NCI-H2196 treated with DMSO at 0.1 percent for 48 hours (cell line): ENCODE measurements at regions not wholly inside any gene's neighbourhood (a gene's known extent, or its start where the extent isn't known, plus 50 kb on each side); places are given as distances from the start of the nearest gene placed in this dataset.

ENCODE experiments used
- DNase-seq: peaks from one replicate; lab custom pipeline; 2025; ENCODE audit not compliant: unreplicated experiment; lab: John Stamatoyannopoulos, UW

DNA sequence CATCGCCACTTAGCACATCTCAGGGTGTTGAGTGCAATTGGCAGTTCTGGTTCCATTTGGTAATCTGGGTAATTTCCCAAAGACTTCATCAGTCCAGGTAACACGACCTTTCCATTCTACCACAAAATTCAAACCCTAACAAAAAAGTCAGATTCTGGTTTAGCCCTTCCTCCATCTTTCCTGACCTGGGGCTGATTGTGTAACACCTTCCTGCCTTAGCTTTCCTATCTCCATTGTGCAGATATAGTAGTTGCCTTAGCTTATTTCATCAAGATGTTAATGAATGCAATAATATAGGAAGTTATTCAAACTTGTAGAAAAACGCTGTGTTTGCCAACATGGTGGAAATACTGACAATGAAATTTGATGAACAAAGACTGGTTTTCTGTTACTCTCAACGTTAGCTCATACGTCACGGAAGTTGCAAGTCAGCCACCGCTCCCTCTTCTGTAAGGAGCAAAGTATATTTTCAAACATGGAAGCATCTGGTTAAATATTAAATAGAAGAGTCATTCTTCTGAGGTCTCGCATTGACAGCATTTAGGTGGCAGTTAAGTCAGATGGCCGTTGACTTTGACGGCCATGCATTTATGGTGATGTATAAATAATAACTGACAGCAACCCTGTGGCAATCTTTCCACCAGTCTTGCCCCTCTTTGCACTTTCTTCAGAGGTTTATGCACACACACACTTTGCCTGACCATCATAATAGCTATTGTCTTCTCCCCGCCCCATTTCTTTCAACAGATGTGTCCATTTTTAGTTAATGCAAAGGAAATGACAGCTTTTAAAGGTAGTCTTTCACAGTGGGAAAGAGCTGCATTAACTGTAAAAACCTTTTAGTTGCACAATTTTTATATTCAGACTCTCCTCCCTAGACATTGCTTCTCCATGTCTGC, 205.1 kb upstream of the BMPER start:
- DNase-seq: no peak

DNA sequence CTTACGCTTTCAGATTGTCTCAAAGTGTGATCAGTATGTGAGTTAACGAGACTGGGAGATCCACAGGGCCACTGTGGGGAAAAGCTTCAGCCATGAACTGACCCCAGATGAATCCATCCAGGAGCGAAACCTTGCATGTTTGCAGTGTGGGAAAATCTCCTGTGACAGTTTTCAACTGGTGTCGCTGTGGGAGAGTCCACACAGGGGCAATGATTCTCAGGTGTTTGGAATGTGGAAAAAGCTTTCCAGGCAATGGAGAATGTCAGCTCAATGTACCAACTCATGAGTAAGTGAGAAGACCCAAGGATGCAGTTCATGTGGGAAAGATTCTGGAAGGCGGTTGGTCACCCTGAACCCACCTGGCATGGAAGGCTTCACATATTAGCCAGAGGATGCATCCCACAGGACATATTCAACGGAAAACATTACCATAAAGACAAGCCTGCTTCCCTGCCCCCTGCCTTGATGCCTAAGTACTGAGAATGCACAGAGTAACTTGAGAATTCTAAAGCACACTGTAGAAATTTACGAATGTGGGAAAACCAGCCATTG, 204.1 kb upstream of the BMPER start:
- DNase-seq: no peak

DNA sequence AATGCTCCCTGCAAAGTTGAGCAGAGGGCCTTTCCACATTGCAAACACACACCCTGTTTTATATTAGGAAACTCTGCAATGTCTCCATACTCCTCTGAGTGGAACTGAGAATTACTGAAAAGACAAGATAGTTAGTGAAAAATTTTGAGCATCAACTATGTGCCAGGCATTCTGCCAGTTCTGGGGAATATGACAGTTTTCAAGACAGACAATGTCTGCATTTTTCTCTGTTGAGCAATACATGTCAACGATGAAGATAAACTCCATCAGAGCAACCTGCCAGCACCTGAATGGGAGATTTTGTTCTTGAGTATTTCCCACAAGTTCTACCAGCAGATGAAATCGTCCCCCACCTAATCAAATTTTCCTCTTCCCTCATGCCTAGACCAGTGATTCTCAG, 203.4 kb upstream of the BMPER start:
- DNase-seq: no peak

- DNase-seq: no peak
These were observed 202.8 kb upstream of the BMPER start for GRCh38 chr7:33702514-33703054.

DNA sequence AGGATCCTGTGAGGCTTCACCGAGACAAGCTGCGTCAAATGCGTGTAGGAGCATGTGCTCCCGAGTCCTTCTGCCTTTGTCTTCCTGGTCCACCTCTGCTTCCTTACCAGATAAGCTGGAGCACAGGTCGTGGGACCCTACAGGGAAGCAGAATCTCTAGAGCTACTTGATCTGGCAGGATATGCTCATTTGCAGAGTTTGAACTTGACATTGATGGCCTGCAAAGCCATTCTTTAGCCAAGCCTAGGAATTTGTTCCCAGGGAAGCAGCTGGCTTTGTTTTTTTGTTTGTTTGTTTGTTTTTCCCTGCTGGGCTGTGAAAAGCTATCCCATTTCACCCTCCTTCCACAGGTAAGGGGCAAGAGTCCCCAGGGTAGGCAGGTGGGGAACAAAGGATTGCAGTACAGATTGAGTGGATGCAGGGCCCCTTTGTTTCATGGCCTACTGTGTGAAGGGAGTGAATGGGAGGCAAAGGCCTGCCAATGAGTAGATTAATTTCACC, 200.0 kb upstream of the BMPER start:
- no peak for DNase-seq

GRCh38 chr7:33706186-33706585, 199.2 kb upstream of the BMPER start:
- no peak for DNase-seq

DNA sequence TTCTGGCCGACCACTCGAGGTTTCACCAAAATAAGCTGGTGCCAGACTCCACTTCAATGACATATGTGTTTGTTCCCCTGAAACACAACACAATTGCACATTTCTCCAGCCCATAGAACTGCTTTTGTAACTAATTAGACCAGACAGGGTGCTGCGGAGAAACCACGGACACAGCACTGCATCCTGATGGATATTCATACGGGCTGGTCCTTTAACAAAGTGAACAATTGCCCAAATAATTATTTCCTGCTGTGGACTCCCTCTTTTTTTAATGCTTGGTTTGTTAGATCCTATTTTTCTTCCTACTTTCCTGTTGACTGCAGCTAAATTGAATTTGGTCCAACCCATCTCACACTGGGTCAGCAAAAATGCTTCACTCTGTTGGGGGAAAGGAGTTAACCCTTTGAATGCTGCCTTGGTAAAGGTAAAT, 198.6 kb upstream of the BMPER start:
- no peak for DNase-seq

GRCh38 chr7:33707427-33707826, 197.9 kb upstream of the BMPER start:
- DNase-seq: no peak

DNA sequence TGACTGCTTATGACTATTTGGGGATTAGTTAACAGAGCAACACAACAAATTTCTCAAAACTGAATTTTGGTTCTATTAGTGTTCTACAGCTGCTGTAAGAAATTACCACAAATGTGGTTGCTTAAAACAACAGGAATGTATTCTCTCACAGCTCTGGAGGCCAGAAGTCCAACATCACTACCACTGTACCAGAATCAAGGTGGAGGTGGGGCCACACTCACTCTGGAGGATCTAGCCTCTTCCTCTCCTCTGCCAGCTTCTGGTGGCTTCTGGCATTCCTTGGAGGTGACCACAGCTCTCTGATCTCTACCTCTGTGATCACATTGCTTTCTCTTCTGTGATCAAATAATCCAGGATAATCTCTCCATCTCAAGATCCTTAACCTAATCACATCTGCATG, 194.7 kb upstream of the BMPER start:
- DNase-seq: no peak

DNA sequence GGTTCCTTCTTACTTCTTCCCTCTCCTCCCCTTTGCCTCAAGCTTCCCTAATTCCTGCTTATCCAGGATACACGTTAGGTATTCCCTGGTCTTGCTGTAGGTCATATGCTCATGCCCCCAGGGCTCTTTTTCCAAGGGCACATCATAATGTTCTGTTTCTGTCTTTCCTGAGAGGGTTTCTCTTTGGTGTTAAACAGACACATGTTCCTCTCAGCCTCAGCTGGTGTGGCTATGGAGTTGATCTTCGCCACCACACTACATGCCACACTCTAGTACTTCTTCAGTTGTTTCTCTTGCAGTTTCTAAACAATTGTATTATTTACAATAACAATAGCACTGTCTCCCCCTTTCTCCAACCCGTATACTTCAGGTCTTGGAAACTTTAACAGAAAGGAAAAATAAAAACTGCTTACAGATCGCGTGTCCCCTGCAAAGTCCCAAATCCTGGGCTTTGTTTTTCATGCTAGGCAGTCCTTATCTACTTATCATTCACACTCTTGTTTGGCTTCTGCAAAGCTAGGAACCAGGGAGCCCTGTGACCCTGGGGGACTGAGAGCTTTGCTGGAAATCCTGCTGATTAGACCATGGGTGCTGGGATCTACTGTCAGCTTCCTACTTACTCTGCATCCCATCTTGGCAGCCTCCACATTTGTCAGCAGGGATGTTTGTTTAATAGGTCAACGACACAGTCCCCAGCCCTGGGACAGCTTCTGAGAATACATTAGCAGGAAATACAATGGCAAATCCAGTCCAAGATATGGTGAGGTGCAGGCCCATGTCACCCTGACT, 193.9 kb upstream of the BMPER start:
- no peak for DNase-seq

DNA sequence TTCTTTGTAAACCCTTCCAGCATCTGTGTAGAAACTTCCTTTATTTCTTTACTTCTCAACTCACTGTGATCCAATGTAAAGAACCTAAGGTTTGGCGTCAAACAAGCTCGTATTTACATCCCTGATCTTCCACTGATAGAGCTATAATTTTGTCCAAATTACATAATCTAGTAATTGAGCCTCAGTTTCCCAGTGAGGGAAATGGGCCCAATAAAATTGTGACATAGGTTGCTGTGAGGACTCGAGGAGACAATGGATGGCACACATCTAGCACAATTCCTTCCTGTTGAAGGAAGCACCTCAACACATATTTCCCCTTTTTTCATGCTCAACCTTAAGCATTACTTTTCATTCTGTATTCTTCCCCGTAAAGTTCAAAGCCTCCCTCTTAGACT, 193.3 kb upstream of the BMPER start:
- no peak for DNase-seq

GRCh38 chr7:33714208-33714607, 191.1 kb upstream of the BMPER start:
- no peak for DNase-seq

- no peak for DNase-seq
These were observed 188.5 kb upstream of the BMPER start for GRCh38 chr7:33716581-33717477.

DNA sequence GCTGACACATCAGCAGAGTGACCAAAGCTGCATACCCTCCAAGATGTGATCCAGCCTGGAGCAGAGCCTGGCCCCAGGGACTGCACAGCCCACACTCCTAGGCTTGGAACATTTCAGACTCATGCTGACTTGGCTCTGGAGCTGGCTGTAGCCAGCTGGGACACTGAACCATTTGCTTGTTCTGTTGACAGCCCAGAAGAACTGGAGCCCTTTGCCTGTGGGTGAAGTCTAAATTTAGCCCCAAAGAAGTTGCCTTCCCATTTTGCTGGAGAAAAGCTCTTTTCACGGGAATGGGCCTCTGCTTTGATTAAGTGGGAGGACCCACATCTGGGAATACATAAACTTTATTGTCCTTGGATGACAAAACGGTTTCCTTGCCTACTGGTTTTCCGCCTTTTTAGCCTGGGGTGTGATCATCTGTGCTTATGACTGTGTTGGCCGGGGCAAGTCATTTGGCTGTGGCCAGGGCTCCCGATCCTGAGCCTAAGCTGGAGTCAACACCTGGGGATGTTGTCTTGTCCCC, 186.2 kb upstream of the BMPER start:
- no peak for DNase-seq

GRCh38 chr7:33720139-33720538, 185.2 kb upstream of the BMPER start:
- no peak for DNase-seq

GRCh38 chr7:33720870-33721269, 184.5 kb upstream of the BMPER start:
- no peak for DNase-seq

GRCh38 chr7:33721895-33722294, 183.4 kb upstream of the BMPER start:
- DNase-seq: no peak

GRCh38 chr7:33722383-33723101, 182.8 kb upstream of the BMPER start:
- DNase-seq: no peak

GRCh38 chr7:33724201-33724600, 181.1 kb upstream of the BMPER start:
- DNase-seq: no peak
